ENCODE measurements at regions not wholly inside any gene's neighbourhood (a gene's known extent, or its start where the extent isn't known, plus 50 kb on each side); places are given as distances from the start of the nearest gene placed in this dataset.

GRCh38 chrX:43267652-43268051, 388.4 kb upstream of the MAOA start:
- Histone ChIP-seq H2AFZ (ENCODE audit: low read length) (no peak overlapping the region), H3K79me2 (ENCODE audit: control insufficient read depth in 1 of 2, insufficient read depth in 2 of 2, low read length in 2 of 2) (no peaks in the 10 kb centered on the region), H4K91ac (replicated peaks; ENCODE audit: insufficient read length, low read length) (no peak overlapping the region), H3K23me2 (ENCODE audit: low read depth, low read length) (no peaks in the 10 kb centered on the region), H3K18ac (ENCODE audit: extremely low read depth, low read length) (no peak overlapping the region), H2AK5ac (ENCODE audit: low read depth, low read length) (no peak overlapping the region), H3K9me3 (ENCODE audit: insufficient read depth in 2 of 2, low read depth in 1 of 2, low read length in 1 of 2) (no peaks in the 10 kb centered on the region), H3K4me3 (ENCODE audit: extremely low read depth in 1 of 4, insufficient read depth in 2 of 4, low read depth in 3 of 4, low read length in 4 of 4) (no peak overlapping the region), H3K9ac (replicated peaks in 1 of 4; ENCODE audit: extremely low read depth in 1 of 4, low read depth in 3 of 4, low read length in 3 of 4) (no peak overlapping the region), H3K56ac (replicated peaks; ENCODE audit: insufficient read length, low read depth, low read length) (no peak overlapping the region), H2BK20ac (ENCODE audit: low read length) (no peak overlapping the region), H4K5ac (ENCODE audit: insufficient read length, low read depth, low read length) (no peak overlapping the region), H2BK5ac (ENCODE audit: low read depth, low read length) (no peak overlapping the region), H3K36me3 (ENCODE audit: control insufficient read depth in 2 of 4, insufficient read depth in 4 of 4, low read length in 3 of 4) (no peaks in the 10 kb centered on the region), H4K8ac (ENCODE audit: extremely low read depth, insufficient read depth, low read length) (no peak overlapping the region), H3K79me1 (ENCODE audit: low read depth, low read length) (no peaks in the 10 kb centered on the region), H2BK15ac (ENCODE audit: low read length) (no peak overlapping the region), H4K20me1 (replicated peaks in 1 of 2; ENCODE audit: control insufficient read depth in 1 of 2, insufficient read depth in 2 of 2, low read length in 2 of 2) (no peaks in the 10 kb centered on the region), H3K27me3 (replicated peaks in 1 of 4; ENCODE audit: control insufficient read depth in 3 of 4, extremely low read depth in 1 of 4, insufficient read depth in 3 of 4, low read length in 3 of 4) (no peaks in the 10 kb centered on the region), H2BK12ac (ENCODE audit: low read depth, low read length) (no peak overlapping the region), H3K27ac (ENCODE audit: low read depth, low read length) (no peak overlapping the region), H3K23ac (ENCODE audit: insufficient read length) (no peak overlapping the region), H3K4me1 (replicated peaks in 1 of 4; ENCODE audit: control insufficient read depth in 3 of 4, insufficient read depth in 4 of 4, low read length in 3 of 4) (no peaks in the 10 kb centered on the region), H3K4me2 (ENCODE audit: insufficient read depth in 1 of 2, low read depth in 2 of 2, low read length in 2 of 2) (no peak overlapping the region), H3K14ac (ENCODE audit: insufficient read length) (no peak overlapping the region), H3K4ac (replicated peaks; ENCODE audit: insufficient read length, low read depth, low read length) (no peak overlapping the region), H2BK120ac (replicated peaks; ENCODE audit: low read depth, low read length) (no peak overlapping the region)
- FAIRE-seq (no peak), DNase-seq (ENCODE audit: low read depth in 1 of 2, low spot score in 2 of 2) (no peak)
- ChIA-PET POLR2A (ENCODE audit: partially characterized antibody) (no interaction called here), CTCF (ENCODE audit: partially characterized antibody) (no interaction called here)
- TF ChIP-seq GTF2F1 (IDR thresholded peaks at IDR 0.05; ENCODE audit: borderline replicate concordance, low read depth, low read length) (no peak), SIX5 (IDR thresholded peaks at IDR 0.05; ENCODE audit: low read depth, low read length) (no peak), ZNF274 (IDR thresholded peaks at IDR 0.05; ENCODE audit: borderline replicate concordance, extremely low read depth, low read length) (no peak), KDM5A (IDR thresholded peaks at IDR 0.05; ENCODE audit: low read length) (no peak), CTBP2 (IDR thresholded peaks at IDR 0.05; ENCODE audit: borderline replicate concordance, insufficient read depth, insufficient read length, low read length) (no peak), POLR2AphosphoS5 (IDR thresholded peaks at IDR 0.05; ENCODE audit: low read depth, low read length) (no peak), BACH1 (IDR thresholded peaks at IDR 0.05; ENCODE audit: low read length) (no peak), EGR1 (IDR thresholded peaks at IDR 0.05; ENCODE audit: borderline replicate concordance, low read depth, low read length) (no peak), HDAC6 (IDR thresholded peaks at IDR 0.05; ENCODE audit: low read depth, low read length) (no peak), POLR2A (IDR thresholded peaks at IDR 0.05; ENCODE audit: control extremely low read depth in 1 of 2, low read depth in 2 of 2, low read length in 2 of 2) (no peak)
- 100% methylated on average over 4 of the region's 5 CpGs; no CpG with 5 or more reads in 1 of the 2 experiments for WGBS, 2 experiments (ENCODE audit: extremely low coverage in 1 of 2, insufficient coverage in 1 of 2, insufficient read length in 1 of 2, insufficient replicate concordance in 2 of 2, low coverage in 1 of 2, low lambda C conversion rate in 2 of 2, missing lambda C conversion rate in 1 of 2)
